ENCODE measurements at regions not wholly inside any gene's neighbourhood (a gene's known extent, or its start where the extent isn't known, plus 50 kb on each side); places are given as distances from the start of the nearest gene placed in this dataset.

DNA sequence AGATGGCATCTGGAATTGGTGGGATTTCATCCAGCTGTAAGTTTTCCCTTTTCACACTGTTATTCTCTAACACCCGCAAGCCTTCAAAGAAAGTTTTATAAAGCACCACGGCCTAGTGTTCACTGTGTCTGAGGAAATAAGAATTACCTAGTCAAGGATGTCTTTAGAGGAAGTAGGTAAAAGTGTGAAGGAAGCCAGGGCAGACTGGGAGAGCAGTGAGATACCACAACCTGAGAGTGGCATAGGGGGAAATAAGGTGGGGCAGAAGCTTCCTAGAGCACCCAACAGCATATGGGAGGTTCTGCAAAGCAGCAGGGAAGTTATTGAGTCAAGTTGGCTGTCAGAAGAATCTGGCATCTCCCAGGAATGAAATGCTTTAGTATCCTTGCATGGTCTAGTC, 241.2 kb downstream of the CETN3 start:
- no peak for DNase-seq
- Mint-ChIP-seq H3K36me3 (ENCODE audit: low read depth) (no peaks in the 10 kb centered on the region), H3K27ac (no peak overlapping the region), H3K27me3 (no peaks in the 10 kb centered on the region), H3K9me3 (no peaks in the 10 kb centered on the region), H3K4me1 (no peaks in the 10 kb centered on the region), H3K4me3 (no peak overlapping the region)
- POLR2A ChIA-PET: no interaction called here
- CTCF ChIA-PET: no interaction called here

DNA sequence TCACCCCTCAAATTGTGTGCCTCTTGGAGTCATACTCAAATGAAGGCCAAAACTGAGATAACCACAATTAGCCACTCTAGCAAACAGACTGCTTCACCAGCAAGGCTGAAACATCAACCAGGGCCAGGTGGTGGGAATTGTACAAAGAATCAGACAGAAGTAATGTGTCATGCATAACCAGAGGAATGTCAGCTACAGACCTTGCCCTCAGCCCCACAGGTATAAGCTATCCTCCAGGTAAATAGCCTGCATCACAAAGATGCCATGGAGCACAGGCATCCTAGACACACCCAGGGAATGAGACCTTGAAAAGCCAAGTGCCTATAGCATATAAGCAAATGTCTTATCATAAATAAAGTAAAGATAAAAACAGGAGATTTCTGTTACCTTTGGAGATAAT, 242.7 kb downstream of the CETN3 start:
- no peaks in the 10 kb centered on the region for H3K27me3 Mint-ChIP-seq
- POLR2A ChIA-PET: no interaction called here
- no peaks in the 10 kb centered on the region for H3K36me3 Mint-ChIP-seq (ENCODE audit: low read depth)
- no peaks in the 10 kb centered on the region for H3K9me3 Mint-ChIP-seq
- no peak for DNase-seq
- H3K4me1 Mint-ChIP-seq: no peaks in the 10 kb centered on the region
- no peak overlapping the region for H3K4me3 Mint-ChIP-seq
- no peak overlapping the region for H3K27ac Mint-ChIP-seq
- CTCF ChIA-PET: no interaction called here

DNA sequence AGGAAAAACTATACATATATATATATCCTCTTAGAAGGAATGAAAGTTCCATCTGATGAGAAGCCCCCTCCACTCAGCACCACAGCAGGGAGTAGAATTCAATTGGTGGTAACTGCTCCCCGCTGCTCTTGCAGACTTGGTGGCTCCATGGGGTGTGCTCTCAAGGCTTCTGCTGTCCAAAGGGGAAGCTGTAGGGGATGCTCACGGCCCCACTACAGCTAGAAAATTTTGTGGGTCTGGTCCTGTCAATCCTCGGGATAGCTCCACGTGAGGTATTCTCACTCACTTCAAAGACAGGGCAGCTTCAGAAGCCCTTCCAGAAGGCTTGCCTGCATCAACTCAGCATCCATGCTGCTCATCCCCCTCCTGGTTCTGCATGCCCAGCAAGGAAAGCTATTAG, 247.2 kb downstream of the CETN3 start:
- H3K27ac Mint-ChIP-seq: no peak overlapping the region
- POLR2A ChIA-PET: no interaction called here
- no peak overlapping the region for H3K4me3 Mint-ChIP-seq
- CTCF ChIA-PET: no interaction called here
- no peaks in the 10 kb centered on the region for H3K27me3 Mint-ChIP-seq
- no peaks in the 10 kb centered on the region for H3K9me3 Mint-ChIP-seq
- no peaks in the 10 kb centered on the region for H3K4me1 Mint-ChIP-seq
- H3K36me3 Mint-ChIP-seq (ENCODE audit: low read depth): no peaks in the 10 kb centered on the region
- no peak for DNase-seq

DNA sequence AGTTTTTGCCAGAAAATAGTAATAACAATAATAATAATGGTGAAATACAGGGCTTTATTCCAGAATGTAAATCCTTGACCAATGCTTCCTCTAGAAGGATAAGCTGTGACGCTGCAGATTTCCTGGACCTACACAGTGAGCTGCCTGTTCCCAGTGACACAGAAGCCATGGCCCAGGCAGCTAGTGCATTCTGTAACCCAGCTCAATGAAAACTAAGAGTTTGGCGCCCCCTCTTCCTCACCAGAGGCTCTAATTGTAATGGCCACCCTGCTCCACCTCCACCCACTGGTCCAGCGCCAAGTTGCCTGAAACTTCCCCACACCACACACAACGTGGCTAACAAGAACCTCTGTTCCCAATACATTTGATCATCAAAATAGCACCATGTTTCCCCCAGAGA, 248.1 kb downstream of the CETN3 start:
- H3K27me3 Mint-ChIP-seq: no peaks in the 10 kb centered on the region
- ChIA-PET CTCF (no interaction called here), POLR2A (no interaction called here)
- H3K9me3 Mint-ChIP-seq: no peaks in the 10 kb centered on the region
- no peak overlapping the region for H3K4me3 Mint-ChIP-seq
- DNase-seq: no peak
- peak overlapping the region; percentile 61 for H3K27ac Mint-ChIP-seq
- H3K4me1 Mint-ChIP-seq: no peaks in the 10 kb centered on the region
- H3K36me3 Mint-ChIP-seq (ENCODE audit: low read depth): no peaks in the 10 kb centered on the region

DNA sequence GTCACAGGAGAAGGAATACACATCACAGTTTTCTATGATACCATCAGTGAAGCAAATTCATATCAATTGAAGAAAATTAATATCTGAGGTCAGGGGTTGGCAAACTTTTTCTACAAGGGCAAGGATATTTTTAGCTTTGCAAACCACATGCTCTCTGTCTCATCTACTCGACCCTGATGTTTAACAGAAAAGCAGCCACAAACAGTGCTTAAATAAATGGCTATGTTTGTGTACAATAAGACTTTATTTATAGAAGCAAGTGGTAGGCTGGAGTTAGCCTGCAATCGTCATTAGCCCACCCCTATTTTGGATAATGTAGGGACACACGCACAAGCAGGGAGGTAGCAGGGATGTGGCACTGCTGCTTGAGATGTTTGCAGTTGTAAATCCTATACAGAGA, 251.4 kb downstream of the CETN3 start:
- Mint-ChIP-seq H3K36me3 (ENCODE audit: low read depth) (no peaks in the 10 kb centered on the region), H3K4me3 (no peak overlapping the region), H3K27me3 (no peaks in the 10 kb centered on the region), H3K9me3 (no peaks in the 10 kb centered on the region), H3K27ac (no peak overlapping the region), H3K4me1 (no peaks in the 10 kb centered on the region)
- DNase-seq: no peak
- ChIA-PET POLR2A (no interaction called here), CTCF (no interaction called here)

DNA sequence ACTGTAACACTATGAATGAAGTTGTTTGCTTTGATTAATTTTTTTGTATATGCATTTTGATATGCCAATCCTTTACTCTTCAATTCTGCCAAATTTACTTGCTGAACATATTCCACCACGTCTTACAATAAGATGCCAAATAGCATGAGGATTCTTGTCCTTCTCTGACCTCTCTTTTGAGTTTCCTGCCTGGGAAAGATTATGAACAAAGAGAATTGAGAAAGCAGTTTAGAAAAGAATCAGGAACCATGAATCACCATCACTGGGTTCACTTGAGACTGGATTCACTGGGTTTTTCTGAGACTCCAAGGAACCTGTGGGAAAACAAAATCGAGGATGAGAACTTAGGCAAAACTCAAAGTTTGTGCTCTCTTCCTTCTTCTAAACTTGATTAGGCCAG, 256.5 kb downstream of the CETN3 start:
- Mint-ChIP-seq H3K9me3 (peaks cover under 1% of the 10 kb centered on the region), H3K27ac (no peak overlapping the region), H3K4me1 (no peaks in the 10 kb centered on the region), H3K27me3 (no peaks in the 10 kb centered on the region), H3K4me3 (no peak overlapping the region), H3K36me3 (ENCODE audit: low read depth) (no peaks in the 10 kb centered on the region)
- CTCF ChIA-PET: no interaction called here
- no peak for DNase-seq
- POLR2A ChIA-PET: no interaction called here

DNA sequence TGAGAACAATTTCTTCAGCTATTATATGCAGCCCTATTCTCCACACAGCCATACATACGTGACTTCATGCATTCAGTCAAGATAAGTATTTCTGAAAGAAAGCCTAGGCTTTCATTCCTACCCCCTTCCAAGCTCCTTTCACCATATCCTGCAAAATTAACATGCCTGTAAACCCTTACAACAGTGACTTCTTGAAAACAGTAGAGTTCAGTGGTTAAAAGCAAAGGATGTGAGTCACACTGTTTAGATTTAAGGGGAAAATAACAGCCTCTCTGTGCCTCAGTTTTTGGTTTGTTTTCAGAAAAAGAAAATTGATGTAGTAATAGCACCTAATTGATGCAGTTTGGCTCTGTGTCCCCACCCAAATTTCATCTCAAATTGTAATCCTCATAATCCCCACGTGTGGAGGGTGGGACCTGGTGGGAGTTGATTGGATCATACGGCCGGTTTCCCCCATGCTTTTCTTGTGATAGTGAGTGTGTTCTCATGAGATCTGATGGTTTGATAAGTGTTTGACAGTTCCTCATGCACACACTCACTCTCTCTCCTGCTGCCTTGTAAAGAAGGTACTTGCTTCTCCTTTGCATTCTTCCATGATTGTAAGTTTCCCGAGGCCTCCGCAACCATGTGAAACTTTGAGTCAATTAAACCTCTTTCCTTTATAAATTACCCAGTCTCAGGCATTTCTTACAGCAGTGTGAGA, 264.8 kb downstream of the CETN3 start:
- POLR2A ChIA-PET: no interaction called here
- DNase-seq: no peak
- H3K27me3 Mint-ChIP-seq: no peaks in the 10 kb centered on the region
- H3K4me1 Mint-ChIP-seq: no peaks in the 10 kb centered on the region
- peaks cover 3% of the 10 kb centered on the region for H3K9me3 Mint-ChIP-seq
- CTCF ChIA-PET: interaction anchor here (0.6 kb wide), 1 partner anchor 1929 kb away, joined by 3 read pairs; no protein-coding TSS in a partner anchor
- H3K36me3 Mint-ChIP-seq (ENCODE audit: low read depth): no peaks in the 10 kb centered on the region
- H3K4me3 Mint-ChIP-seq: no peak overlapping the region
- no peak overlapping the region for H3K27ac Mint-ChIP-seq

DNA sequence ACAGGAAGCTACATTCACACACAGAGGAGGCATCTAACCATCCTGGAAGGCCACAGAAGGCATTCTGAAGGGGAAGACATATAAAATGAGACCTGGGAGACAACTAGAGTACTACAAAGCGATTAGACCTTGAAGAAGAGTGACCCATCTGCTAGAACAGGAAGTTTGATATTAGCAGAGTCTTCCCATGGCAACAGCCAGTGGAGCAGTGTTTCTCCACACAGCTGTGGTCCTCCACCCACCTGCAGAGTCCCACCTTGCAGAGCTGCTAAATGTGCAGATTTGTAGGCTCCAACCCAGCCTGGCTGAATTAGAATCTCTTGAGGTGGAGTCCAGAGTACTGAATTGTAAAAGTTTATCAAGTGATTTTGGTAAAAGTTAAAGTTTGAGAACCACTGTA, 267.0 kb downstream of the CETN3 start:
- no peaks in the 10 kb centered on the region for H3K36me3 Mint-ChIP-seq (ENCODE audit: low read depth)
- no peaks in the 10 kb centered on the region for H3K9me3 Mint-ChIP-seq
- no peaks in the 10 kb centered on the region for H3K4me1 Mint-ChIP-seq
- no peaks in the 10 kb centered on the region for H3K27me3 Mint-ChIP-seq
- no peak overlapping the region for H3K27ac Mint-ChIP-seq
- H3K4me3 Mint-ChIP-seq: no peak overlapping the region
- ChIA-PET CTCF (no interaction called here), POLR2A (no interaction called here)
- DNase-seq: no peak

DNA sequence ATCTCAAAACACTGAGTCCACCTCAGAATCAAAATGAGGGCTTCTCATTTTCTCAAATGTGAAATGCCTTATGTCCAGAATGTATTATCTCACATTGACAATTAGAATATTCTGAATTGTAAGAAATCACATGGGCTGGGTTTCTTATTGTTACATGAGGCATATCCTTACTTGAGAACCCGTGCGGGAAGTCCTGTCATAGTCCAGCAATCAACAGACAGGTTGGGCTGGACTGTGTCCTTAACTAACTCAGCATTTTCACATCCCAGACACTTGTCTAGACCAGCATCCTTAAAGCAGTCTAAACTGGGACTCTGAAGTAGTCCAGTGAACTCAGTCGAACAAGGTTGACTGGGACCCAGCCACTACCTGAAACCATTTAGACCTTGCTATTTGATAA, 267.6 kb downstream of the CETN3 start:
- Mint-ChIP-seq H3K27me3 (no peaks in the 10 kb centered on the region), H3K36me3 (ENCODE audit: low read depth) (no peaks in the 10 kb centered on the region), H3K9me3 (no peaks in the 10 kb centered on the region), H3K4me3 (no peak overlapping the region), H3K27ac (no peak overlapping the region), H3K4me1 (no peaks in the 10 kb centered on the region)
- no peak for DNase-seq
- ChIA-PET CTCF (no interaction called here), POLR2A (no interaction called here)

DNA sequence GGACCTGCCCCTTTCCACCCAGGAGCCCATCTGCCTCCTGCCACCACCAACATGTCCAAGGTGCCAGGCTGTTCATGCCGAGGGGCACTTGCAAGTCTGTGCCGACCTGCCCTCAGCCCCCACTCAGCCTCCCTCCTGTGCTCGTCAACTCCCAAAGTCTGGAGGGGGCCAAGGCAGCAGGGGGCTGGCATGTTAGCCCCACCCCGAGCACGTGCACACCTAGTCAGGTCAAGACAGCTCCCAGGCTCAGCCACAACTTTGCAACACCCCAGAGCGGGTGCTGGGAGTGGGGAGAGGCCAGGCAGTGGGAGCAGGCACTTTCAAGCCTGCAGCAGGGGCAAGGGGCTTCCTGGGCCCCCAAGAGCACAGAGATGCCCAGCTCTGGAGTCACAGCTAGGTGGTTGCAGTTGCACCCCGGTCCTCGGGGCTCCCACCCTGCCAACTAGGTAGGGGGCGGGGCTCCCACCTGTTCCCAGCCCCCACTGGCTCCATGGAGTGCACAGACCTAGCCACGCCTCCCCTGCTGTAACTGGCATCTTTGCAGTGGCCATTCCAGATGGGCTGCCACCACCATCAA, 272.5 kb downstream of the CETN3 start:
- DNase-seq: no peak
- Mint-ChIP-seq H3K4me3 (no peak overlapping the region), H3K36me3 (ENCODE audit: low read depth) (no peaks in the 10 kb centered on the region), H3K4me1 (no peaks in the 10 kb centered on the region), H3K9me3 (no peaks in the 10 kb centered on the region), H3K27me3 (no peaks in the 10 kb centered on the region), H3K27ac (no peak overlapping the region)
- CTCF ChIA-PET: no interaction called here
- POLR2A ChIA-PET: no interaction called here

DNA sequence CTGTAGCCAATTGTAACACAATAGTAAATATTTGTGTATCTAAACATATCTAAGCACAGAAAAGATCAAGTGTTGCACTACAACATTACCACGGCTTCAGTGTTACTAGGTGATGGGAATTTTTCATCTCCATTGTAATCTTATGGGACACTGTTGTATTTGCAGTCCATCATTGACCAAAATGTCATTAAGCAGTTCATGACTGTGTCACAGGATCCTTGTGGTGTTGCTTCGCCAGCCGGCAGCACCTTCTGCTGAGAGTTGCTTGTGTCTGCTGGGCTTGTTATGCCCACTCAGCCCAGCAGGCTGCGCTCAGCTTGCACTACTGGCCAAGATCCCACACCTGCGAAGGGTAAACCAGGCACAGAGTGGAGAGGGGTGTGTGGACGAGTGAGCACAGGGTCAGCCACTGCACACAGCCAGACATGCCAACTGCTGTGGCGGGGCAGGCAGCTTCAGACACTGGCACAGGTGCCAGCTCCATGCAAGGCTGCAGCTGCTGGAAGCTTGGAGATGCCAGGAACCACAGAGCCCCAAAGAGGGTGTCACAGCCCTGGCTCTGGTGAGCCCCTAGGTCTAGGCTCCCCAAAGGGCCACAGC, 273.7 kb downstream of the CETN3 start:
- Mint-ChIP-seq H3K27ac (no peak overlapping the region), H3K36me3 (ENCODE audit: low read depth) (no peaks in the 10 kb centered on the region), H3K27me3 (no peaks in the 10 kb centered on the region), H3K4me1 (no peaks in the 10 kb centered on the region), H3K4me3 (no peak overlapping the region), H3K9me3 (no peaks in the 10 kb centered on the region)
- ChIA-PET POLR2A (no interaction called here), CTCF (no interaction called here)
- DNase-seq: no peak

DNA sequence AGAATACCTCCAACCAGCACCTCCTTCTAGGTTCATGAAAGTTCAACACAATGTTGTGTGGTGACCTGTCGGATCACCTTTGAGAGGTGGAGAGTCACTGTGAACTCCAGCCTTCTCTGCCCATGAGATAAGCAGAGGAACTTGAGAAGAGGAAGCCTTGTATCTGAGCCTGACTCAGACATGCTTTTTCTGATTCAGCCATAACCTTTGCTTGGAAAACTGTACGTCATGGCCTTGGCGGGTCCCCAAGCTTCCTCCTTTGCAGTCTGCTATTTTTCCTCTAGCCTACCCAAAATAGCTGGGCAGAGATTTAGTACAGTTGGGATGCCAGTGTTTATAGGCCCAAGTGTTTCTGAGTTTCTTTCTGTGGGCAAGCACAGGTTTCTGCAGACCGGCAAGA, 274.7 kb downstream of the CETN3 start:
- Mint-ChIP-seq H3K27me3 (no peaks in the 10 kb centered on the region), H3K4me1 (no peaks in the 10 kb centered on the region), H3K36me3 (ENCODE audit: low read depth) (no peaks in the 10 kb centered on the region), H3K9me3 (no peaks in the 10 kb centered on the region), H3K27ac (no peak overlapping the region), H3K4me3 (no peak overlapping the region)
- DNase-seq: no peak
- ChIA-PET CTCF (interaction anchor here (0.6 to 0.9 kb wide), 2 partner anchors 90 to 1605 kb away, joined by 3 to 4 read pairs; no protein-coding TSS in a partner anchor), POLR2A (no interaction called here)

DNA sequence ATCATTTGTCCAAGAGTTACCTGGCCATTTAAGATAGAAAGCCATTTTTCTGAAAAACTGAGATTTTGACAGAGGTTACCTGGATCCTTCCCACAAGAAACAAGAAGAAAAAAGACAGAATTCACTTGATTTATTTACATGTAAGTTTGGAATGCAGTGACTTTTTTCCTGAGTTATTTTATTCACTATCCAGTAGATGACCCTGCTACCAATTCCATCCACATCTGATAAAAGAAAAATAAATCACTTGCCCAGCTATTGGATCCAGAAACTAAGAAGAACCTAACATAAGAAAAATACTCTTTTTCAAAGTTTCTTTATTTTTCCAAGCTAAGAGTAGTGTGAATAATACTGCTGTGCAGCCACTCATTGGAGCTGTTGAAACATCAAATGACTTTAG, 275.2 kb downstream of the CETN3 start:
- CTCF ChIA-PET: interaction anchor here (0.9 kb wide), 1 partner anchor 90 kb away, joined by 3 read pairs; no protein-coding TSS in a partner anchor
- H3K27me3 Mint-ChIP-seq: no peaks in the 10 kb centered on the region
- H3K4me1 Mint-ChIP-seq: no peaks in the 10 kb centered on the region
- H3K4me3 Mint-ChIP-seq: no peak overlapping the region
- no peak for DNase-seq
- no peaks in the 10 kb centered on the region for H3K36me3 Mint-ChIP-seq (ENCODE audit: low read depth)
- H3K27ac Mint-ChIP-seq: no peak overlapping the region
- POLR2A ChIA-PET: no interaction called here
- H3K9me3 Mint-ChIP-seq: no peaks in the 10 kb centered on the region

DNA sequence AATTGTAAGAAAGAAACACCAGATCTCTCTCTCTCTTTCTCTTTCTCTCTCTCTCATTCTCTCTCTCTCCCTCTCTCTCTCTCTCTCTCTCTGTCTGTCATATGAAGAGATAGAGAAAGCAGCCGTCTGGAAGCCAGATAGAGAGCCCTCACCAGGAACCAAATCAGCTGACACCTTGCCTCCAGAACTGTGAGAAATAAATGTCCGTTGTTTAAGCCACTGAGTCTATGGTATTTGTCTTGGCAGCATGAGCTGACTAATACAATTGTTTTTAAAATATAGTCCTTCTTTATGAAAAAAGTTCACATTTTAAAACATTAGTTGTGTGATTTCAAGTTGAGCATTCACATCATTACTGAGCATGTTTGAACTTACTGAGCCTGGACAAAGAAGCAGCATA, 275.6 kb downstream of the CETN3 start:
- Mint-ChIP-seq H3K27ac (no peak overlapping the region), H3K36me3 (ENCODE audit: low read depth) (no peaks in the 10 kb centered on the region), H3K9me3 (no peaks in the 10 kb centered on the region), H3K4me1 (no peaks in the 10 kb centered on the region), H3K27me3 (no peaks in the 10 kb centered on the region), H3K4me3 (no peak overlapping the region)
- DNase-seq: no peak
- POLR2A ChIA-PET: no interaction called here
- CTCF ChIA-PET: interaction anchor here (0.9 kb wide), 1 partner anchor 91 kb away, joined by 3 read pairs; no protein-coding TSS in a partner anchor
